GM12864 (cell line): ENCODE measurements at regions not wholly inside any gene's neighbourhood (a gene's known extent, or its start where the extent isn't known, plus 50 kb on each side); places are given as distances from the start of the nearest gene placed in this dataset.
"Not testable (repeated sequence)": the region's sequence is repeated elsewhere in the genome, so short reads cannot be mapped to it uniquely, and the experiment has no call there.

Experiments used
- DNase-seq: peaks from one replicate; pipeline ENCODE4 v3.0.0-alpha.2; 2011; ENCODE audit warnings: low read depth
- H3K4me3 ChIP-seq: 2 replicates; pipeline ENCODE4 v1.5.1; 2011; ENCODE audit warnings: mild to moderate bottlenecking, low read depth, low read length, control low read depth
- CTCF ChIP-seq: IDR thresholded peaks from 2 replicates; pipeline ENCODE4 v1.5.1; 2011; ENCODE audit warnings: low read depth, mild to moderate bottlenecking, moderate library complexity, low read length, control low read depth, inconsistent platforms; ENCODE audit errors: missing control alignments

GRCh38 chr4:132344924-132345828 is 803.9 kb upstream of the PCDH10 start:
- H3K4me3 ChIP-seq, result no peak overlapping the region
- no peak for TF ChIP-seq CTCF
- no peak for DNase-seq

- DNase-seq, result no peak
- TF ChIP-seq CTCF, result no peak
- H3K4me3 ChIP-seq, result no peak overlapping the region
These were observed 803.1 kb upstream of the PCDH10 start for GRCh38 chr4:132346016-132346415.

GRCh38 chr4:132351606-132352005 is 797.5 kb upstream of the PCDH10 start:
- DNase-seq, H3K4me3 ChIP-seq: not testable (repeated sequence)

- no peak for TF ChIP-seq CTCF
- H3K4me3 ChIP-seq, result no peak overlapping the region
- DNase-seq, result no peak
These were observed 766.9 kb upstream of the PCDH10 start for GRCh38 chr4:132382243-132382642.

GRCh38 chr4:132383571-132384199 is 765.4 kb upstream of the PCDH10 start:
- no peak for TF ChIP-seq CTCF
- no peak for DNase-seq
- H3K4me3 ChIP-seq, result no peak overlapping the region

GRCh38 chr4:132384709-132385108 is 764.4 kb upstream of the PCDH10 start:
- no peak for DNase-seq
- no peak for TF ChIP-seq CTCF
- H3K4me3 ChIP-seq, result no peak overlapping the region

- no peak overlapping the region for H3K4me3 ChIP-seq
- no peak for TF ChIP-seq CTCF
- no peak for DNase-seq
These were observed 763.0 kb upstream of the PCDH10 start for GRCh38 chr4:132386130-132386529.
